ENCODE measurements at regions not wholly inside any gene's neighbourhood (a gene's known extent, or its start where the extent isn't known, plus 50 kb on each side); places are given as distances from the start of the nearest gene placed in this dataset.
"Not testable (repeated sequence)": the region's sequence is repeated elsewhere in the genome, so short reads cannot be mapped to it uniquely, and the experiment has no call there.

- DNase-seq (ENCODE audit: low spot score in 2 of 2) = no peak
- Mint-ChIP-seq H3K36me3 (ENCODE audit: insufficient read depth) (peaks cover 2% of the 10 kb centered on the region), H3K4me3 (no peak overlapping the region), H3K27ac (ENCODE audit: low read depth) (no peak overlapping the region), H3K27me3 (no peaks in the 10 kb centered on the region), H3K9me3 (no peaks in the 10 kb centered on the region), H3K4me1 (no peaks in the 10 kb centered on the region)
- ATAC-seq (replicated peaks; ENCODE audit: extremely low read depth, poor library complexity, severe bottlenecking) = no peak
Measured at GRCh38 chr3:110362751-110363150, 708.9 kb upstream of the NECTIN3 start.

GRCh38 chr3:110367289-110367688, 704.3 kb upstream of the NECTIN3 start:
- not testable (repeated sequence) for H3K27ac Mint-ChIP-seq (ENCODE audit: low read depth); H3K36me3 Mint-ChIP-seq (ENCODE audit: insufficient read depth); ATAC-seq (replicated peaks; ENCODE audit: extremely low read depth, poor library complexity, severe bottlenecking); H3K4me1 Mint-ChIP-seq; H3K4me3 Mint-ChIP-seq; H3K9me3 Mint-ChIP-seq; DNase-seq (ENCODE audit: low spot score in 2 of 2)
- peaks cover 11% of the 10 kb centered on the region for H3K27me3 Mint-ChIP-seq

GRCh38 chr3:110375751-110376518, 695.7 kb upstream of the NECTIN3 start:
- DNase-seq (ENCODE audit: low spot score in 2 of 2) (no peak), ATAC-seq (replicated peaks; ENCODE audit: extremely low read depth, poor library complexity, severe bottlenecking) (no peak)
- H3K9me3 Mint-ChIP-seq = no peaks in the 10 kb centered on the region
- H3K4me1 Mint-ChIP-seq = no peaks in the 10 kb centered on the region
- no peak overlapping the region for H3K4me3 Mint-ChIP-seq
- no peak overlapping the region for H3K27ac Mint-ChIP-seq (ENCODE audit: low read depth)
- H3K27me3 Mint-ChIP-seq = peaks cover 18% of the 10 kb centered on the region
- no peaks in the 10 kb centered on the region for H3K36me3 Mint-ChIP-seq (ENCODE audit: insufficient read depth)

GRCh38 chr3:110378481-110378880, 693.1 kb upstream of the NECTIN3 start:
- Mint-ChIP-seq H3K27me3 (no peaks in the 10 kb centered on the region), H3K4me3 (no peak overlapping the region), H3K27ac (ENCODE audit: low read depth) (no peak overlapping the region), H3K4me1 (no peaks in the 10 kb centered on the region), H3K36me3 (ENCODE audit: insufficient read depth) (no peaks in the 10 kb centered on the region), H3K9me3 (no peaks in the 10 kb centered on the region)
- no peak for ATAC-seq (replicated peaks; ENCODE audit: extremely low read depth, poor library complexity, severe bottlenecking)
- DNase-seq (ENCODE audit: low spot score in 2 of 2) = no peak

- Mint-ChIP-seq H3K9me3 (no peaks in the 10 kb centered on the region), H3K27ac (ENCODE audit: low read depth) (no peak overlapping the region)
Measured at GRCh38 chr3:110381992-110382391, 689.6 kb upstream of the NECTIN3 start.

GRCh38 chr3:110383356-110383755, 688.3 kb upstream of the NECTIN3 start:
- Mint-ChIP-seq H3K4me1 (no peaks in the 10 kb centered on the region), H3K9me3 (no peaks in the 10 kb centered on the region), H3K36me3 (ENCODE audit: insufficient read depth) (no peaks in the 10 kb centered on the region), H3K27me3 (no peaks in the 10 kb centered on the region), H3K4me3 (no peak overlapping the region), H3K27ac (ENCODE audit: low read depth) (no peak overlapping the region)
- no peak for ATAC-seq (replicated peaks; ENCODE audit: extremely low read depth, poor library complexity, severe bottlenecking)
- no peak for DNase-seq (ENCODE audit: low spot score in 2 of 2)

More at GRCh38 chr3:110381992-110382391, 689.6 kb upstream of the NECTIN3 start:
- Mint-ChIP-seq H3K4me1 (no peaks in the 10 kb centered on the region), H3K36me3 (ENCODE audit: insufficient read depth) (no peaks in the 10 kb centered on the region), H3K4me3 (no peak overlapping the region), H3K27me3 (no peaks in the 10 kb centered on the region)
- DNase-seq (ENCODE audit: low spot score in 2 of 2) (no peak), ATAC-seq (replicated peaks; ENCODE audit: extremely low read depth, poor library complexity, severe bottlenecking) (no peak)

- DNase-seq (ENCODE audit: low spot score in 2 of 2) = no peak
- H3K4me1 Mint-ChIP-seq = no peaks in the 10 kb centered on the region
Measured at GRCh38 chr3:110384601-110385000, 687.0 kb upstream of the NECTIN3 start.

GRCh38 chr3:110389005-110389404, 682.6 kb upstream of the NECTIN3 start:
- H3K27ac Mint-ChIP-seq (ENCODE audit: low read depth) = no peak overlapping the region
- H3K36me3 Mint-ChIP-seq (ENCODE audit: insufficient read depth) = no peaks in the 10 kb centered on the region
- no peaks in the 10 kb centered on the region for H3K27me3 Mint-ChIP-seq
- H3K9me3 Mint-ChIP-seq = no peaks in the 10 kb centered on the region
- DNase-seq (ENCODE audit: low spot score in 2 of 2) (no peak), ATAC-seq (replicated peaks; ENCODE audit: extremely low read depth, poor library complexity, severe bottlenecking) (no peak)
- H3K4me1 Mint-ChIP-seq = no peaks in the 10 kb centered on the region
- H3K4me3 Mint-ChIP-seq = no peak overlapping the region

More at GRCh38 chr3:110384601-110385000, 687.0 kb upstream of the NECTIN3 start:
- H3K4me3 Mint-ChIP-seq = no peak overlapping the region
- H3K27me3 Mint-ChIP-seq = no peaks in the 10 kb centered on the region
- ATAC-seq (replicated peaks; ENCODE audit: extremely low read depth, poor library complexity, severe bottlenecking) = no peak
- H3K9me3 Mint-ChIP-seq = no peaks in the 10 kb centered on the region
- H3K27ac Mint-ChIP-seq (ENCODE audit: low read depth) = no peak overlapping the region
- H3K36me3 Mint-ChIP-seq (ENCODE audit: insufficient read depth) = no peaks in the 10 kb centered on the region

- Mint-ChIP-seq H3K27ac (ENCODE audit: low read depth) (no peak overlapping the region), H3K36me3 (ENCODE audit: insufficient read depth) (no peaks in the 10 kb centered on the region), H3K4me1 (no peaks in the 10 kb centered on the region), H3K4me3 (no peak overlapping the region), H3K9me3 (no peaks in the 10 kb centered on the region), H3K27me3 (no peaks in the 10 kb centered on the region)
- ATAC-seq (replicated peaks; ENCODE audit: extremely low read depth, poor library complexity, severe bottlenecking) (no peak), DNase-seq (ENCODE audit: low spot score in 2 of 2) (no peak)
Measured at GRCh38 chr3:110390372-110390771, 681.2 kb upstream of the NECTIN3 start.

GRCh38 chr3:110391042-110391441, 680.6 kb upstream of the NECTIN3 start:
- Mint-ChIP-seq H3K27ac (ENCODE audit: low read depth) (no peak overlapping the region), H3K36me3 (ENCODE audit: insufficient read depth) (no peaks in the 10 kb centered on the region), H3K4me3 (no peak overlapping the region), H3K9me3 (no peaks in the 10 kb centered on the region), H3K27me3 (no peaks in the 10 kb centered on the region), H3K4me1 (no peaks in the 10 kb centered on the region)
- no peak for ATAC-seq (replicated peaks; ENCODE audit: extremely low read depth, poor library complexity, severe bottlenecking)
- DNase-seq (ENCODE audit: low spot score in 2 of 2) = no peak

- ATAC-seq (replicated peaks; ENCODE audit: extremely low read depth, poor library complexity, severe bottlenecking) (no peak), DNase-seq (ENCODE audit: low spot score in 2 of 2) (no peak)
- no peak overlapping the region for H3K27ac Mint-ChIP-seq (ENCODE audit: low read depth)
- no peaks in the 10 kb centered on the region for H3K4me1 Mint-ChIP-seq
- no peaks in the 10 kb centered on the region for H3K27me3 Mint-ChIP-seq
- no peaks in the 10 kb centered on the region for H3K36me3 Mint-ChIP-seq (ENCODE audit: insufficient read depth)
- H3K4me3 Mint-ChIP-seq = no peak overlapping the region
- H3K9me3 Mint-ChIP-seq = no peaks in the 10 kb centered on the region
Measured at GRCh38 chr3:110391640-110392395, 679.8 kb upstream of the NECTIN3 start.

GRCh38 chr3:110393941-110394340, 677.7 kb upstream of the NECTIN3 start:
- DNase-seq (ENCODE audit: low spot score in 2 of 2) (no peak), ATAC-seq (replicated peaks; ENCODE audit: extremely low read depth, poor library complexity, severe bottlenecking) (no peak)
- H3K27ac Mint-ChIP-seq (ENCODE audit: low read depth) = no peak overlapping the region
- H3K4me3 Mint-ChIP-seq = no peak overlapping the region
- H3K27me3 Mint-ChIP-seq = no peaks in the 10 kb centered on the region
- no peaks in the 10 kb centered on the region for H3K9me3 Mint-ChIP-seq
- no peaks in the 10 kb centered on the region for H3K36me3 Mint-ChIP-seq (ENCODE audit: insufficient read depth)
- no peaks in the 10 kb centered on the region for H3K4me1 Mint-ChIP-seq

- peaks cover 18% of the 10 kb centered on the region for H3K9me3 Mint-ChIP-seq
- H3K4me1 Mint-ChIP-seq = no peaks in the 10 kb centered on the region
- no peak overlapping the region for H3K4me3 Mint-ChIP-seq
Measured at GRCh38 chr3:110397115-110397514, 674.5 kb upstream of the NECTIN3 start.

More at GRCh38 chr3:110397115-110397514, 674.5 kb upstream of the NECTIN3 start:
- Mint-ChIP-seq H3K27ac (ENCODE audit: low read depth) (no peak overlapping the region), H3K36me3 (ENCODE audit: insufficient read depth) (no peaks in the 10 kb centered on the region), H3K27me3 (no peaks in the 10 kb centered on the region)
- DNase-seq (ENCODE audit: low spot score in 2 of 2) (no peak), ATAC-seq (replicated peaks; ENCODE audit: extremely low read depth, poor library complexity, severe bottlenecking) (no peak)

Measured in central memory CD8-positive, alpha-beta T cell (primary cell).